Pons (tissue), 1 donor: ENCODE measurements at regions not wholly inside any gene's neighbourhood (a gene's known extent, or its start where the extent isn't known, plus 50 kb on each side); places are given as distances from the start of the nearest gene placed in this dataset.
"Not testable (repeated sequence)": the region's sequence is repeated elsewhere in the genome, so short reads cannot be mapped to it uniquely, and the experiment has no call there.

ENCODE experiments used
- DNase-seq: peaks from one replicate; pipeline ENCODE4 v3.0.0-alpha.2; 2016; ENCODE audit warnings: low spot score

DNA sequence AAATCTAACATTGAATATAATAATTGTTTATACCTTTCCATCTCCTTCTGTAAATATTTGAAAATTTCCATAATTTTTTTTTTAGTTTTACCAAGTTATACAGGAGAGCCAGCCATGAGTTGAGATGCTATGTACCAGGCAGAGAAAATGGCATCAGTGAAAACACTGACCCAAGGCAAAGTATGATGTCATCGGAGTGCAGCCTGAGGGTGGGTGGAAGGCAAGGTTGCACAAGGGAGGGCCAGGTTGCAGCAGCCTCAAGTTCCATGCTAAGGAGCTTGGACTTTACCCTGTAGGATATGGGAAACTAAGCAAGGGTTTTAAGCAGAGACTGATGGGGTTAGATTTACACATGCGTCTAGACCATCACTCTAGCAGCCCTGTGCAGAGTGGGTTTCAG, 441.1 kb downstream of the BCAT1 start:
- no peak for DNase-seq

DNA sequence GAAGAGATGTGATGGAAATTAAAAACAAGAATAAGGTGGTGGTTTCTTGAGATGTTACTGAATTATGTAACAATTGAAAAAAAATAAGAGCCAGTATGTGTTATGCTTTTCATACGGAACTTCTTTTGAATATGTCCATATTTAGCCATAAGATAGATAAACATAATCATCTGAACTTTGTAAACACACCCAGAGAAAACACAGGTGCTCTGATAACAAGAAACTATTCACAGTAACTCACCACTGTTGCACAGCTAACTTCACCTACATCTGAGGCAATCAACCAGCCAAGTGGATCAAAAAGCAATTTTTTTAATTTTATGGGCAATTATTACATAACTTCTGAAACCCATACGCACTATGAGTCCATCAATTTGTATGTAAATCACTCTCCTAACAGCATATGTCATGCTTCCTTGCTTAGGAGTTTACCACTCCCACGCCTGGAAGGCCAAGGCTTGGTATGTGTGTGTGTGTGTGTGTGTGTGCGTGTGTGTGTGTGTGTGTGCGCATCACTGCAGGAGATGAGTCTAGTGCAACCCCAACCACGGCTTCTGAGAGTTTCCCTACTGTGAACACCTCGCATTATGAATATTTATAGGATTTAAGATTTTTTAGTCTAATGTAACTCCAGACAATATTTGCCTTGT, 443.4 kb downstream of the BCAT1 start:
- no peak for DNase-seq

DNA sequence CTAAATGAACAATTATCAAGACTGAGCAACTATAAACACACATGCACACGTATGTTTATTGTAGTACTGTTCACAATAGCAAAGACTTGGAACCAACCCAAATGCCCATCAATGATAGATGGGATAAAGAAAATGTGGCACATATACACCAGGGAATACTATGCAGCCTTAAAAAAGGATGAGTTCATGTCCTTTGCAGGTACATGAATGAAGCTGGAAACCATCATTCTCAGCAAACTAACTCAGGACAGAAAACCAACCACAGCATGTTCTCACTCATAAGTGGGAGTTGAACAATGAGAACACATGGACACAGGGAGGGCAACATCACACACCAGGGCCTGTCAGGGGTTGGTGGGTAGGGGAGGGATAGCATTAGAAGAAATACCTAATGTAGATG, 445.4 kb downstream of the BCAT1 start:
- not testable (repeated sequence) for DNase-seq

DNA sequence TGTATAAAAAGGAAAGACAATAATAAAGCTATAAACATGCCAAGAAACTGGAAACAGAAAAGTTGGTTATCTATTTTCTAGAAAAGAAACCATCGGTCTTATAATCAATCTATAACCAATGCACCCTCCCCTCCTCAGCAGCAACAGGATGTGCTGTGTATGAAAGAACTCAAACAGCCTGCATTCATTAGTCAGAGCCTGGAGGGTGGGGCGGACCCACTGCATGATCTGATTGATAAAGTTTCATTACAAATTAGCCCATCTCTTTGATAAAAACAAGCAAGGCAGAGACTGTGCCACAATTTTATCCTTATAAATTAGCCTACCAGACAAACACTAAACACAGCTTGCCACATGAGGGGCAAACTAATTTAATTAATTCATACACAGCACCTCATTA, 448.1 kb downstream of the BCAT1 start:
- no peak for DNase-seq

DNA sequence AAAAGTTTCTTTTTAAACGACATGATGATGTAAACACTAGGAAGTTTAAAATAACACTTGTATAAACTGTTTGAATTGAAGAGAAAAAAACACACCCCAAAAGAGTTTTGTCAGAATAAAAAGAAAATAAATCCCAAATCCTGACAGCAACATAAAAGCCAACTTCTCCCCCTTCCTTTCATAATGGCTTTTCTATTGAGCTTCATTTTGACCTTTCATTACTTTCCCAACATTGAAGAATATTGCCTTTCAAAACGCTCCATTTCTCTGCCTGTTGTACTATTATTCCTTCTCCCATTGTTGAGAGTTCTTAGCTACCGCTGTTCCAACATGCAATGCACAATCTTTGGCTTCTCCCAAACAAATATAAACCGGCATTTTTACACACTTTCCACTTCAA, 448.5 kb downstream of the BCAT1 start:
- DNase-seq = no peak

DNA sequence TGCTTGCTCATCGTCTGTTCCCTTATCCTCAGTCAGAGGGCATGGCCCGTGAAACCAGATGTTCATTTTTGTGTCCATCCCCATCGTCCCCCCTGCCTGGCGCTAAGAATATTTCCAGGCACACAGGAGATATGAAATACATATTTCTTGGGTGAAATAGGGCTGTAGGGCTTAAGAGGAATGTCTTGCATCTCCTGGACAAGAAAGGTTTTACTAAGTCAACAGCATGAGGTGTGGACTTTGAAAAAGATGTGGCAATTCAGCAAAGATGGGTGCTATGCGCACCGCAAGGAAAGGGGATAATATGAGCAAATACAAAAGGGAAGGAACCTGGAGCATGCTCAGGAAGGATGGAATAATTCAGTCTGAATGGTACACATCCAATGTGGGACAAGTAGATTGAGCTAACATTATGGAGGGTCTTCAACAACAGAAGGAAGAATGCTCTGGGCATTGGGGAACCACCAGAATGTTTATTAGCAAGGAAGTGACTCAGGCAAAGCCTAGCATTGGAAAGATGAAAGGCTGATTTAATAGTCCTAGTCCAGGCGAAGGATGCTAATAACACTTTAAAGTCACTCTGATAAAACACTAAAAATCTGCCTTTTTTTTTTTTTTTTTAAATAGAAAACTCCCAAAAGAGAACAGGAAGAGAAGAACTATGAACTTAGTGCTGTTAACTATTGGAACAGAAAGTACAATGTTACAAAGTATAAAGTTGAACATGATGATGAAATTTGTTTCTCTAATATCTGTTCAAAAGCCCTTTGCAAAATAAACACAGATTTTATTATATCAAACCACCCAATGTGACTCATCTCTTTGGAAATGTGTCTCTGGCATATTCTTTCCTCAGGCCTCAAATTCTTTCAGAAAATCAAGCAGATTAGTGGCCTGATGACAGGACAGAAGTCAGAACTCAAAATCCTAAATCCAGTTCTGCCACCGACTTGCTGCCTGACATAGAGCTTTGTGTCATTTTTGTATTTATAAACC, 449.5 kb downstream of the BCAT1 start:
- no peak for DNase-seq

DNA sequence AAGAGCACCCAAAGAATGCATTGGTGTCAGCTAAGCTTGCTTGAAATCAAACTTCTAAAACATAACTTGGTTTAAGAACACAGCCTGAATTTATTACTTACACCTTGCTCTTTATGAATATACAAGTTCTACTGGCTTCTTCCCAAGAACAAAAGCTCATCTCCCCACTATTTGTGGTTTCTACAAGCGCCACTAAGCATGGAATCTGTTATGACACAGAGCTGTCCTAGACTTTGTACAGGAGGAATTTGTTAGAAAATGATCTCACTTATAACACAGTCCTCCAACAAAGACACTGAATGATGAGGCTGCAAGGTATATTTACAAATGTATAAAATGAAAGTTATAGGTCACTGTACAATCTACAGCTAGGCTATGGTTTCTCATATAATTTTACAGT, 452.1 kb downstream of the BCAT1 start:
- DNase-seq = no peak

DNA sequence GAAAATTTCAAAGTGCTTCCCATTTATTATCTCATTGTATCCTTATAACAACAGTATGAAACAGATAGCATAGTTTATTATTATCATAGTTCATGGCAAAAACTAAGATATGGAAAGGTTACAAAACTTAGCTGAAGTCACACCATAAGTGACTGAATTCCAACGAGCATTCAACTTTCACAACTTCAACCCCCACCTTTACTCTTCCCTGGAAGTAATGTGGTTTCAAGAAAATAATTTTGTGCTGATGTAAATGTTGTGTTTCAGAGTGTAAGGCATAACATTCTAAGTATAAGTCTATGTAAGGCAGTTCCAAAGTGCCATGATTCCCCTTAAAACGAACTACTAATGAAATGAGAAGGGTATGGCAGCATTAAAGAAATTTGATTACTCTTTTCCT, 454.5 kb downstream of the BCAT1 start:
- DNase-seq = no peak

DNA sequence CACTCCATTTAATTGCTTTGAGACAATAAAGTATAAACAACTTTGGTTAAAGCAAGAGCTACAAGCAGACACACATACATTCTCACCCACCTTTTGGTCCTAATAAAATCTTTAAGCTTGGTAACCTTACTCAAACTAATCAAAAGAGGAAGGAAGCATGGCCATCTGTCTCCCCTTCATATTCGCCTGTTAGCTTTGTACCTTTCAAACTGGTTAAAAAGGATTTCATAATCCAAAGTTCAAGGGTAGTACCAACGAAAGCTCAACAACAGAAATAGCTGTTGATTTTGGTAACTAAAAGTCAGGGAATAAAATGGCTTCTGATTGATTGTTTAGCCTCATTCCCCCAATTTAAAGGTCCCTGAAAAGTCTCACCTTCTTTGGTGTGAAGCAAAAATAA, 456.9 kb downstream of the BCAT1 start:
- no peak for DNase-seq

DNA sequence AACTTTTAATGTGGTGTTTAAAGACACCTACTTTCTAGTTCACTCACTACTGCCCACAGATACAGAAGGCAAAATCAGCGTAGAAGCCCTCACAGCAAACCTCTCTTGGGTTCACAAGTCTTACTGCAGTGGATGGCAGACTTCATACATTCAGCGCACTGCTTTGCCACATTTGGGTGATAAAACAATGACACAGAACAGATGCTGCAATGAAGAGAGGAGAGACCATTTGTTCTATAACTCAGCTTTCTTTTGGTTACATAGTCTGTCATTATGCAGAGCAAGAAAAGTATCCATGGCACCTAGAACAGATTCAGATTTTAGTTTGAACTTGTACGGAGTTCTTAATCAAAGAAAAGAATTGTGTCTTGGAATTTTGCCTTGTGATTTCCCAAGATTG, 459.0 kb downstream of the BCAT1 start:
- DNase-seq = no peak

DNA sequence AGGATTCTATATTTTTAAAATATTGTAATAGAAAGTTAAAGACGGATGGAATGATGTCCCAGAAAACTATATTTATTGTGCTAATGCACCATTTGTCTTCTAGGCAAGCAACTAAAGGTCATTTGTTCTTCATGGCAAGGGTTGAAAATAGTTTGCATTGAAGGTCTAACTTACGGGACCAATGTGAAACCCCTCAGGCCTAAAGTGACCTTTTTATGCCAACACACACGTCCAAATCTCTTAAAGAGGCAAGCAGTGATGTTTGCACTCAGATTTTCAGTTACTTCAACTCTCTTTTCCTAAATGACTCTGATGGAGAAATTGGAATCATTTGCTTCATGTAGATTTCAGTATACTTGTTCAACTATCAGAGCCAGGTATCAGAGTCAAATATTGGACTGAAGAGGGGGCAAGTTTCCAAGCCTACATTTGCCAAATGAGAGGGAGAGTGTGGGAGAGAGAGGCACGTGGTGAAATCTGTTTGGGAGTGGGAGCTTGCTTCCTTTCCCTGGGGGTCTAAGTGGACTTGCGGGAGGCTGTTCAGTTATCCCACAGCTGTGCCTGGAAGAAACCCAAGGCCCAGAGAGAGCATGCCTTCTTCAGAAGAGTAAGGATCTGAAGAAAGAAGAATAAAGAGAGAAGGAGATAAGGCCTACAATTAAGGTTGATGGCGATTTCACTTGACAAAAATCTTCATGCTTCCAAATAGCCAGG, 459.8 kb downstream of the BCAT1 start:
- DNase-seq = no peak

DNA sequence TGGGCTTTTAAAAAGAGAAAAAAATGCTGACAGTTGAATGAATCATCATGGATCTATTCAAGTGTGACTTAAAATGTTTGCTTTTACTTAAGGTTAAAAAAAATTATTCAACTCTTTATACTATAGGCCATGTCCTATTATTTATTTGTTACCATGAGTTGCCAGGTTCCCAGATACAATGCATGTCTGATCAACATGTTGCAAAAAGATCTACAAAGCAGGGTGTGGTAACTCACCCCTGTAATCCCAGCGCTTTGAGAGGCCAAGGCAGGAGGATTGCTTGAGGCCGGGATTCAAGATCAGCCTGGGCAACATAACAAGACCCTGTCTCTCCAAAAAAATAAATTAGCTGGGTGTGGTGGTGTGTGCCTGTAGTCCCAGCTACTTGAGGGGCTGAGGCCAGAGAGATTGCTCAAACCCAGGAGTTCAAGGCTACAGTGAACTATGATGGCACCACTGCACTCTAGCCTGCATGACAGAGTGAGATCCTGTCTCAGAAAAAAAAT, 460.8 kb downstream of the BCAT1 start:
- no peak for DNase-seq

DNA sequence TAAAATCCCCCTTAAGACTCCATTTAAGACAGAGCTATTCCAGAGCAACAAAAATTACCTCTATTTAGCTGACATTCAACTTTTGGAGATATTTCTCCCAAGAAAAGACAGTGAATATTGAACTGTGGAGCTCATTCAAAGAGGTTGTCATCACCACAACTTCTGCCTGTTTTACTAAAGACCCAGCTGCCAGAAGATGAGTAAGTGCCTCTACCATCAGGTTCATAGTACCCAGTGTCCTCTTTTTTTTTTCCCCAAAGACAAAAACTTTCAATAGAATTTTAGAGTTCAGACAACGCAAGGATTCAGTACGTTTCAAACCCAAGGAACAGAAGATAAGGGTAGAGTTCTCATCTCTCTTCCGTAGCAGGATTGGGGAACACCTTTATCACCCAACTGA, 461.3 kb downstream of the BCAT1 start:
- no peak for DNase-seq

DNA sequence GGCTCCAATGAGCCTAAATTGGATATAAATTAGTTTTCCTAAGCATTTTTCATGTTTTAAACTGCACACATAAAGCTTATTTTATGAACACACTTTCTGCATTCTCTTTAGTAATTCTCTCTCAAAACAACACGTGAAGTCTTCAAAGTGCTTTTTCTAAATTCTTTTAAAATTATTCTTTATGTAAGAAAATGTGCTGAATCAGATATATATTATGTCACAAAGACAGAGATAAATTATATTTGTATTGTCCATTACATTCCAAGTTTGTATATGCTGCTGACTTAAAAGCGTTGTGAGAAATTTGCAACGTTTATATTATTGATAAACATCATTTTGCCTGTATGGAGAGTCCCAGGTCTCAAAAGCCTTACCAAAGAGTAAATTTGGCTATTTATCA, 465.2 kb downstream of the BCAT1 start:
- no peak for DNase-seq

DNA sequence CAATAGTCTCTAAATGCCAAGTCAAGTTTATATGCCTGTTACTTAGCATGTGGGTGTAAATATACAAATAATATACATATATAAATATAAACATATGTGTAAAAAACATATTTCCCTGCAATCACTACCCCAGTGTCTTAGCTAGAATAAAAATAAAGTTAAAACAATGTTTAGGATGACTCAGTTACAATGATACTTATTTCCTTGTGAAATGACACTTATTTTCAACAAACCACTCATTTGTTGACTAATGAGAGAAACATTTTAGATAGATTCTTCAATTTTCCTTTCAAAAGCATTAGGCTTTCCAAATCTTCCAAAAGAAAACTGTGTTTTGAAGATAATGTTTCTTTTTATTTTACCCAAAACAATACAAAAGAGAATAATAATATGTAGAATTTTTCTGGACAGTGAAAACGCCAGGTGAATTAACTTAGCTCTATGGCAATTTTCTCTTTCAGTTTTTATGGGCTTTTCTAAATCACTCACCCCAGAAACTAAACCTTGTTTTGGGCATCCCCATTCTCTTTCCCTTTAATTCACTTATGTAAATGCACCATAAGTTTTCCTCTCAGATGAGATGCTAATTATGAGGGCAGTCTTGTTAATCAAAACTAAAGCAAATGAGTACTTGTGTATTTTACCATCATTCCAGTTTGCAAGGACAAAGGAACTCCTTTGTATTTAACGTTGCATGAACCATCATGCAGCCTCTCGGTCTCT, 465.9 kb downstream of the BCAT1 start:
- no peak for DNase-seq

DNA sequence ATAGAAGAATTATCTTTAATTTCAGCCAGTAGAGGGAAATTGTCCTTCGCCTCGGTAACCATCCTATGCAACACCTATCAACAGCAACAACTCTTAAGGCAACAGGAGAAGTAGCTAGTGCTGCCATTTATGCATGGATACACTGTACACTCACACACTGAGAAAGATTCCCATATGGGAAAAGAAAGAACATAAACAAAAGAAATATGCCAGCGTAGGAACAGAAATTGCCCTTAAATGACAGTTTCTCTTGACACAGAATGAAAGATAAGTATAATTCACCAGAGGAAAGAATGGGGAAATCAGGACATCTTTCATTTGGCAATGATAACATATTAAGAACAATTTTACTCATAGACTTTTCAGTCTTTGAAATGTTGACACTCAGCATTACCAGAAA, 466.9 kb downstream of the BCAT1 start:
- DNase-seq = no peak

DNA sequence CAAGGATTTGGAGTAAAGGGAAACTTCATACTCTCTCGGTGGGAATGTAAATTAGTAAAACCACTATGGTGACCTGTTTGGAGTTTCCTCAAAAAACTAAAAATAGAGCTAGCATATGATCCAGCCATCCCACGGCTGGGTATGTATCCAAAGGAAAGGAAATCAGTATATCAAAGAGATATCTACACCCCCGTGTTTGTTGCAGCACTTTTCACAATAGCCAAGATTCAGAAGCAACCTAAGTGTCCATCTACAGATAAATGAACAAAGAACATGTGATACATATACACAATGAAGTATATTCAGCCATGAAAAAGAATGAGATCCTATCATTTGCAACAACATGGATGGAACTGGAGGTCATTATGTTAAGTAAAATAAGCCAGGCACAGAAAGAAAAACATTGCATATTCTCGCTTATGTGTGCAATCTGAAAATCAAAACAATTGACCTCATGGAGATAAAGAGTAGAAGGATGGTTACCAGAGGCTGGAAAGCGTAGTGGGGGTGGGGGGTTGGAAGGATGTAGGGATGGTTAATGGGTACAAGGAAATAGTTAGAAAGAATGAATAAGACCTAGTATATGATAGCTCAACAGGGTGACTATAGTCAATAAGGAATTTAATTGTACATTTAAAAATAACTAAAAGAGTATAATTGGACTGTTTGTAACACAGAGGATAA, 468.0 kb downstream of the BCAT1 start:
- DNase-seq = no peak

DNA sequence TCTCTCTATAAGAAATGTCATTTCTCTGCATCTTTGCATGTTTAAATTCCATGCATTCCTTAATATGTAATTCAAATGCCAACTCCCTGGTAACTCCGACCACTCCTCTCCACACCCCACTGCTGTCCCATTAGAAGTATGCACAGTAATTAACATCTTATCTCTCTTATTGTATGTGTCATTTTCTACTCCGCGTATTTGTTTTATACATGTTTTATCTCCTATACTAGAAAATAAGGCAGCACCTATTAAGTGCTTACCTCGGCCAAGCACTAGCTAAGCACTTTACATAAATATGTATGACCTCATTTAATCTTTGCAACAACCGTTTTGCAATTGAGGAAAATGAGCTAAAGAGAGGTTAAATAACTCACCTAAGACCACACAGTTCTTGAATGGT, 469.8 kb downstream of the BCAT1 start:
- DNase-seq = no peak

DNA sequence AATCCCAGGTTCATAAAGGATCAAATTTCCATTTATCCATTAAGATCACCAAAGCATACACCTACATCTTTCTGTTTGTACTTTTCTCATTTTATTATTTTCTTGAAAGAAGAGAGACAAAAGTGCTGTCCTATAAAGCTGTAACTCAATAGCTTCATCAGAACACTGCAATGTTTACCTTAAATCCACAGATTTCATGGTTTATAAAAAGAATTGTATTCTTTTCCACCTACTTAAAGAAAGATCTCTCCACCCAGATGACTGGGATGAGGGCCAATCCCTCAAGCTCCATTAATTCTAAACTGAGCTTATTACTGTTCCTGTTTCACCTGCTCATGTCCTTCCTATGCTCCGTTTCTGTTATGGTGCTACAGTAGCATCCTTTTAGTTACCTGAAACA, 470.6 kb downstream of the BCAT1 start:
- DNase-seq = no peak

DNA sequence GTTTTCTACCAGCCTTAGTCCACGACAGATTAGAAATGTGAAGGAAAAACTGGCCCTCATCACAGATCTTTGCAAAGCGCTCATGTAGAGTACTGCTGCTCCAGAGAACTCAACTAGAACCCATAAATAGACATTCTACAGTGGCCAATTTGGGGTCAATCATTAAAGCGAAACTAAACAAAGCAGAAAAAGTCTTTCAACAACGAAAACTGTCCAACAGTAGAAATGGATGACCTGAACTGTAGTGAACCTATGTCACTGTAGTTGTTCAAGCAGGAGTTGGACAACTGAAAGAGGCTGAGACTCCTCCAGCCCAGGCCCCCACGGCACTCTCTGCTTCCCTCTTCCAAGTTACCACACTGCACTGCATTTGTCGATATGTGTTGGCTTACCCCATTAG, 472.6 kb downstream of the BCAT1 start:
- DNase-seq = no peak

DNA sequence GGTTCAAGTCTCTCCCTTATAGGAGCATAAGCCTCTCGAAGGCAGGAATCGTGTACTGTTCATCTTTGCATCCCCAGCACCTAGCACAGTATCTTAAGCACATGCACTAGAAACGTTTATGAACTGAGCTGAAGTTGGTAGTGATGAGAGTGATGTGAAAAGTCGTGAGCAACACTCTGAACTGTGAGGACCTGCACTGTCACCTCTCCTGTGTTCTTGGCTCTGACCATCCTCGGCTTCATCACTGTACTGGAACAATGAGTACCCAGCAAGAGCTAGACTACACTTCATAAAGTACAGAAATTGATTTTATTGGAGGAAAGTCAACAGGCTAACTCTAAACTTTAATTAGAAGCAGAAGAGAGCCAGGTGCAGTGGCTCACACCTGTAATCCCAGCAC, 473.6 kb downstream of the BCAT1 start:
- no peak for DNase-seq
